GM21367 (cell line): ENCODE measurements at regions not wholly inside any gene's neighbourhood (a gene's known extent, or its start where the extent isn't known, plus 50 kb on each side); places are given as distances from the start of the nearest gene placed in this dataset.

ENCODE experiments used
- ATAC-seq: cut with Tn5 transposase; IDR thresholded peaks from one replicate; pipeline ENCODE4 v1.9.1; 2021; ENCODE audit not compliant: unreplicated experiment

DNA sequence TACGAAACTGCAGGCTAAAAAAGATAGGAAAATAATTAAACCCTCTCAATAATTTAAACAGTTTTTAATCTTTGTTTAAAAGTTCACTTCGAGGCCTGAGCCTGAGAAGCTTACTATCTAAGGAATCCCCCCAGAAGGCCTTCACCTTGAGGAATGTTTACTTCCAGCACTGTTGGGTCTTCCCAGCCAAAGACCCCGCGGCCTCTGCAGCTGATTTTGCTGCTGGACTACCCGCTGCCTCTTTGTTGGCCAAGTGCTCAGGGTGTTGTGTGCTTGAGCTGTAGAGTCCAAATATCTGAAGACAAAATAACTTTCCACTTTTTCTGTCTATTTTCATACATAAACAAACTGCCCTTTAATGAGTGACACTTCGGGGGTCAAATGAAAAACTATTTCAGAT is 292.7 kb downstream of the GLRX3 start:
- ATAC-seq, result no peak

DNA sequence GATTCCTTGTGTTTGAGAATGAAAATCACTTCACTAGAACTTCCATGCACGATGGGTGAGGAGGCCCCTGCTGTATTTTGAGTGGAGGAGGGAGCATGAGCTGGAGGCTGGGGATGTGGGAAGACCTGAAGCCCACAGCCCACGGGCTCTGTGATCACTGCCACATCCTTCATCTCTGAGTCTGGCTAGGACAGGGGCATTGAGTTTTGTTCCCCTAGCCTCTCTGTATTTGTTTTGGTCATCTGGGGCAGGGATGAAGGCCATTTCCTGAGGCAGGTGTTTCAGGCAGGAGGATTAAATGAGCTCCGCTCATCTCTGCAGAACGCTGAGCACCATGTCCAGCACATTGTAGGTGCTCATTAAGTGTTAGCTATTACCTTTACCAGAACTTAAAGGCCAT is 293.6 kb downstream of the GLRX3 start:
- no peak for ATAC-seq

DNA sequence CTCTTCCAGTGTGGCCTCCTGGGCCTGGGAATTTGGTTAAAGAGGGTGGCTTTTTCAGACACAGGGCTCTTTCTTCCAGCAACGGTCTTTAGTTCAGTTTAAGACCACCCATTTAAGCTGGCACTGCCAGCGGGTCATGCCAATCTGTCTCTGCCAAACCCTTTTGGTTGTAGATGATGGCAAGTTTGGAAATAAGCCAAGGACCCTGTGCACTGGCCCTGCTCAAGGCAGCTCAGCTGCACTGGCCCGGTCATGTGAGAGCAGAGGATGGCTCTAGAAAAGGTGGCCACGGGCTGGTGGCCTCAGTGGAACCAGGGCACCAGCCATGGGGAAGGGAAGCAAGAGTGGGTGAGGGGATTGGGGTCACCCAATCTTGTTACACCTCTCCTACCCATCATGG is 294.1 kb downstream of the GLRX3 start:
- no peak for ATAC-seq

DNA sequence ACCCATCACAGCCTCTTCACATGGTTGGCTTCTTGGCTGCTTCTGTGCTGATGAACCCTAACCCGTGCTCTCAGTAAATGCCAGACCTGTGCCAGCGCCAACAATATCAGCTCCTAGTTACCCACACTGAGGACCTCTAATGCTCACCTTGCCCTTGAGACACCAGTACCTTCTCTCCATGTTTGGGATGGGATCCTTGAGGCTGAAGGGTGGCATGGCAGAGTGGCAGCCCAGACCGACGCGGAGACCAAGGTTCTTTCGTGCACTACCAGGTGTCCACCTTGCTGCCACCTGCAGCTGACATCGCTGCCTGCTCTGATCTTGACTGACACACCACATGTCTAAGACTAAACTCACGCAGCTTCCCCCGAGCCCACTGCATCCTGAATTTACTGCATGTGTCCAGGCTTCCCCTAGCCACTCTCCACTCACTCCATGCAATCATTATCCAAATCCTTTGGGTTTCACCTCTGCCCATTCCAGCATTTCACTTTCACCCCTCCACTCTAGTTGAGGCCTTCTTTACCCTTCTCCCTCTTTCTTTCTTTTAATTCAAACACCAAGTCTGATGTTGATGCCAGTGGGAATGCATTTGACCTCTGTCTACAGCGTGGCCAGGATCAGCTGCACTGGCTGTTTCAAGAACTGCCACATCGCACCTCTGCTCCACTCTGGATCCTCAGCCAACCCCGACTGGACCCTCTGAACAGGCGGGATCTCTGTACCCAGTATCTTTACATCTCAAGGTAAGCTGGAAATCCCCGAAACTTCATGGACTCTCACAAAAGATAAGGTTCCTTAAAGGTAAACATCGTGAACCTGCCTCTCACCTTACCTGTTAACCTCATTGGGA is 294.9 kb downstream of the GLRX3 start:
- no peak for ATAC-seq

DNA sequence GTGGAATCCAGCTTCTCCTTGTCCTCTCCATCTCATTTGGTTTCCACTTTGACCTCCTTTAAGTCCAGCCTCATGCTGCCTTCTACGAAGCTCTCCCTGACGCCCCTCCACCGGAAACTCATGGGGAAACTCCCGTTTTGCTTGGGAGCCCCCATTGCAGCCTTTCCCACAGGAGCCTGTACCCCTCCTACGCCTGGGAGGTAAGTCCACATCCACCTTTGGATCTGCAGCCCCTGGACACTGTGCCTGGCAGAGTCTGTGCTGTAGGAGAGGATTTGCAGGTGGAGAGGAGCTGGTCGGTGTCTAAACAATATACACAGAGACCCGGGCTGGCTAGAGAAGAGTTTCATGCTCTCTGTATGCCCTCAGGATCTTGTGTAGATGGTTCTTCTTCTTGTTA is 296.1 kb downstream of the GLRX3 start:
- ATAC-seq, result no peak

DNA sequence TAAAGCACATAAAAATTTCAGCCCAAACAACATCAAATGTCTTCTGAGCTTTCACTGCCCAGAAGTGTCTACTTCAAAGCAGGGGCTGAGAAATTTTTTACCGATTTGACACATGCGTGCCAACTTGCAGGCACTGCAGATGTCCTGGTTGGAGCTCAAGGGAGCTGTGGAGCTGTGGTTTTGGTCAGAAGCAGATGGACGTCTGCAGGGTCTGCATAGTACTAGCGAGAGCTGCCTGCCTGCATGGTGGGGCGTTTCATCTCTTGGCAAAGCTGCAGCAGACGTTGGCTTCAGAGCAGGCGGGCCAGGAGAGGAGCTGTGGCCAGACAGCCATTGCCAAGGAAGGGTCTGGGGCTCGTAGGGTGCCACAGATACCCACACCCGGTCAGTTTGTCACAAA is 296.7 kb downstream of the GLRX3 start:
- ATAC-seq, result no peak

DNA sequence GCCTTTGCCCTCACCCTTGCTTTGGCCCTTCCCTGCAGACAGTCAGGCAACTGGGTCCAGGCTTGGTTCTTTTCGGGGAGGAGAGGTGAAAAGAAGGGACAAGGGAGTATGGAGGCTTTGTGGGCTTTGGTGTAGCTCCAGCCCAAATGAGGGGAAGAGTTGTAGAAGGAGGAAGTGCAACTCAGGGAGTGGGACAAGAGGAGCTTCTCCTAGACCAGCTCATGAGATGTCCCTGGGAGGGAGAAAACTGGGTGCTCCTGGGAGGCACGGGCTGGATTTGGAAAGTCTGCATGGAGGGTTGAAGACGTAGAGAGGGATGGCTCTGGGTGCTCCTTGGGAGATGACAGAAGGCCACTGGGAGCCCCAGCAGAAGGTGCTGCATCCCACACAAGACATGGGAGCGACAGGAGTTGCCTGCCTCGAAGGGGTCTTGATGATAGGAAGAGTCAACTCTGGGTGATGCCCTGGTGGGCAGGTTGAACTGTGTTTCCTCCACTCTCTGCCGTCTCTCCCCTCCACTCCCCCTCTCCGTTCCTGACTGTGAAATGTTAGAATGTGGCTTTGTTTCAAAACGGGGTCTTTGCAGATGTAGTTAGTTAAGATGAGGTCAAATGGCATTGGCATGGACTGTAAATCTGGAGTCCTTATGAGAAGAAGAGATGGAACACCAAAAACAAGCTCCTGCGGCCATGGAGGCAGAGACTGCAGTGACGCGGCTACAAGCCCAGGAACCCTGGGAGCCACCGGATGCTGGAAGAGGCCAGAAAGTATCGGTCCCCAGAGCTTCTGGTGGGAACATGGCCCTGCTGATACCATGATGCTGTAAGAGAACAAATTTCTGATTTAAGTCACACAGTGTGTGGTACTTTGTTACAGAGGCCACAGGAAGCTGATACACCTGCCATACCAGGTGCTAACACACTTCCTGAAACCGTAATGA is 298.5 kb downstream of the GLRX3 start:
- ATAC-seq, result no peak

DNA sequence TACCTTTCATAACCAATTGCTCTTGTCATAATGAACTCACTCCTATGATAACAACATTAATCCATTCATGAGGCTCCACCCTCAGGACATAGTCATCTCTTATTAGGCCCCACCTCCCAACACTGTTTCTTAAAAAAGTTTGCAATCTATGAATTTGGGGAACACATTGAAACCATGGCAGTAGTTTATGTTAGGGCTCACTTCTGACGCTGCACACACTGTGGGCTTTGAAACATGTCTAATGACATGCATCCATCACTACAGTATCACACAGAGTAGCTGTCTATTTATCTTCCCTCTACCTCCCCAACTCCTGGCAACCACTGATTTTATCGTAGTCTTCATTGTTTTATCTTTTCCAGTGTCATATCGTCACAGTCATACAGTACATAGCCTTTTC is 299.8 kb downstream of the GLRX3 start:
- ATAC-seq, result no peak

DNA sequence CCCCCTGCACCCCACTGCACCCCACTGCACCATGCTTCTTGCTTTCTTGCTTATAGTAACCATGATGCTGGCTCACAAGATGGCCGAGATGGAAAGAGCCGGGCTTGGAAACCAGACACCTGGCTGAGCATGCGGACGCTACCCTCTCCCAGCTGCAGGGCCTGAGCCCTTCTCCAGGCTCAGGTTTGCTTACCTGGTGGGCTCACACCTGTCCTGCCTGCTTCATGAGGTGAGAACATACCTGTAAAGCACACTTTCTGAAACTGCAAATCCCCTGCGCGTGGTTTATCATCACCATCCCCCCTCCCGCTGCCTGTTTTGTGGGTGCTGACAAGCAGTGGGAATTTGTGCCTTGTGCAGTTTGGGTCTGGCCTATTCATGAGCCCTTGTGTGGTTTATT is 302.7 kb downstream of the GLRX3 start:
- ATAC-seq, result no peak

DNA sequence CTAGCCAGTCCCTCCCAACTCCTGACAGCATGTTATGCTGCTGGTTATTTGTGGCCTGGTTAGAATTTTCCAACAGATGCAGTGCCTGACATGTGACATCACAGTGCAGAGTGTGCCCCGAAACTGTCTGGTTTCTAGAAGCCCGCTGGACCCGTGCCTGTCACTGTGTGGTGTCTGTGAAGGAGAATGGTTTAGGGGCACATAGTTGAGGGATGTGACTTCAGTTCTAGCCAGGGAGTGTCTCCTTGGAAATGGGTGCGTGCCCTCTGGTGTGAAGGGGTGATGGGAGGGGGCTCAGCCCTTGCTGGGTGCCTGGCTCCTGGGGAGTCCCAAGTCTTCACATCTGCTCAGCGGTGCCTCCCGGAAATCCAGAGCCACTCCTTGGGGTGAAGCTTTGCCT is 303.6 kb downstream of the GLRX3 start:
- ATAC-seq, result no peak

DNA sequence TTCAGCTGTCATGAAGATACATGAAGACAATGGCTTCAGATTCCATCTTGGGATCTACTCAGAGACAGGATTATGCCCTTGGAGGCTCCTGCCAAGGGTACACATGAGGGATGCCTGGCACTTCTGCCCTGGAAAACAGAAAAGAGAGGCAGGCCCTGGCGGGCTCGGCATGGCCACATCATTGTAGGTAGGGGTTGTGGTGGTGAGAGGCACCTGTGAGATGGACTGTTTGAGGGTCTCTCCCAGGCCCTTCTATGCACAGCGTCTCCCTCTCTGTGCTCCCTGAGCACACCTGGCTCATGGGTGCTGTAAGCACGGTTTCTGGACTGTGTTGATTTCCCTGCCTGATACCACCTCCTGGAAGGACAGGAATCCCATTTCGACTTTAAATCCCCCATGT is 304.3 kb downstream of the GLRX3 start:
- no peak for ATAC-seq

DNA sequence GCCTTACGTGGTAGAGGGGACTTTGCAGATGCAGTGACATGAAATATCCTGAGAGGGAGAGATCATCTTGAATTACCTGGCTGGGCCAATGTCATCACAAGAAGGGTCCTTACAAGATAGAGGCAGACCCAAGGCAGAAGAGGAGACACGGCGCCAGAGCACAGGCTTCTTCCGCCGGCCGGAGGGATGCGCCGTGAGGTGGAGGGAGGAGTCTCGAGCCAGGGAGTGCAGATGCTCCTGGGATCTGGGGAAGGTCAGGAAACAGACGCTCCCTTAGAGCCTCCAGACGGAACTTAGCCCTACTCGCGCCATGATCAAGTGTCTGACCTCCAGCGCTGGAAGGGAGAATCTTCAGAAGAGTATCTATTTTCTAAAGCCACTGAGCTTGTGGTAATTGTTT is 304.8 kb downstream of the GLRX3 start:
- ATAC-seq, result no peak

DNA sequence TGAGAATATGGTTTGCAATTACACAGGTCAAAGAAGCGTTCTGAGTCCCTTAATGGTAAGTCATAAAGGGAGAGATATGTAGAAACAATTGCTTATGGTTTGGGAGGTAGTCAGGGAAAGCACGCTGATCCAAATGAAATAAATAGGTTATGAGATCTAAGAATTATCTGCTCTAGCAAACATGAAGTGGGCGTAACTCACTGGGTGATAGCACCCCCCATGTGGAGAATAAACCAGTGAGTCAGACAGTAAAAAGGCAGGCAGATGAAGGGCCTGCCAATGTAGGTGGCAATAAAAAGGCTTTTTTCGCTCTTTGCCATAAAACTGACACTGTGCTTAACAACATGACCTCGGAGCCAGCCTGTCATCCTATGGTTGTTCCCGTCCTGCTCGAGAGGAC is 306.9 kb downstream of the GLRX3 start:
- no peak for ATAC-seq

DNA sequence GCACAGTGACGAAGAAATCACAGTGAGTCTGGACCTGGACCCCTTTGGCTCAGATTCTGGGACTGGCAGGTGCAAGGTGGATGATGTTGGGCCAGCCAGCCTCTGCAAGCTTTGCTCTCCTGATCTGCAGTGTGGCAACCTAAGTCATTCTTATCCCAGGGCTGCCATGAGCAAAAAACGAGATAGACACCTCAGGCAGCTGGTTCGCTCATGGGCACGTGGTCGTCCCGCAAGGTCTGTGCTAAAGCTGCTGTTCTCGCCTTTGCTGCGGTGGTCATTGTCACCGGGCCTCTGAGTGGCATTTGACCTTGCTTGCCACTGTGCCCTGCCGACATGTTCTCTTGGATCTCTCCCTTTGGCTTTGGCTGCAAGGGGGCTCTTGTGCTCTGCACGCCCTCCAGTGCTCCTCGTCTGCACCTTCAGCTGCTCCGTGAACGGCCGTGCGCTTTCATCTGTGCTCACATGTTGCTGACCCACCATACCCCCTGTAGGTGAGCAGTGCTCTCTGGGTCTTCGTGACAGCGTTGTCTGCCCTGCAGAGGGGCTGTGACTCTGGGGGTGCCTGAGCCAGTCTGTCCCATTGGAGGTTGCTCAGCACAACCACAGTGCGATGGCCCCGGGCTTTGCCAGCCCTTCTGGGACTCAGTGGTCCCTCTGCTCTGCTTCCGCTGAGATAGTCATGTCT is 317.0 kb downstream of the GLRX3 start:
- ATAC-seq, result no peak

DNA sequence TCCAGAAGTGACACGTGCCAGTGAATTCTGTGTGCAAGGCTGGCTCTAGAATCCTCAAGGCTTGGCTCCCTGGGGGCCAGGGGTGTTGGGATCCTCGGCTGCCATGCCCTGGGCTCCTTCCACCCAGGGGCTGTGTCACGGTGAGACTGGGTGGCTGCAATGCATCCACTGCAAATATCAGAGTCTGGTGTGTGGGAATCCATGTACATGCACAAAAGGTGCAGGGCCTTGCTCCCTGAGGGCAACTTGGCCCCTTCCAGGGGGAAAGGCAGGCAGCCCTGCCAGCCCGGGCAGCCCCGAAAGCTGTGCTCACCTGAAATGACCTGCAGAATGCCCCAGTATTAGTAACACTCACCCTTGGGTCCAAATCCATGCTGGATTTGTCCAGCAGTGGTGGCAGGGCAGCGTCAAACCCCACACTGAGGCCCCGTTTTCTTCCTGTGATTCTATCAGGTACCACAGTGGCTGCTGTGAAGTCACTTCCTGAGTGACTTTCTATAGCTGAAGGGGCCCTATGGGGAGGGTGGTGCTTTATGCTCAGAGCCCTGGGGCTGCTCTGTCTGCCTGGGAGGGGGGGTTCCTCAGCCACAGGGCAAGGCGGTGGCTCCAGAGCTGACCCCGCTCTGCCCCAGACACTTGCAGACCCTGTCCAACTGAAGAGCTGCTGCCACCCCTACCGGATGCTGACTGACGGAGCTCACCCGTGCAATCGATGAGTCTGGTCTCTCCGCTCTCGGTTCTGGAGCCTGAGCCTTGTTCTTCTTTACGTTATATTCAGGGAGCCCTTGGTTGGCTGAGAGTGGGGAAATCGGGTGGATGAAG is 317.7 kb downstream of the GLRX3 start:
- ATAC-seq, result no peak

DNA sequence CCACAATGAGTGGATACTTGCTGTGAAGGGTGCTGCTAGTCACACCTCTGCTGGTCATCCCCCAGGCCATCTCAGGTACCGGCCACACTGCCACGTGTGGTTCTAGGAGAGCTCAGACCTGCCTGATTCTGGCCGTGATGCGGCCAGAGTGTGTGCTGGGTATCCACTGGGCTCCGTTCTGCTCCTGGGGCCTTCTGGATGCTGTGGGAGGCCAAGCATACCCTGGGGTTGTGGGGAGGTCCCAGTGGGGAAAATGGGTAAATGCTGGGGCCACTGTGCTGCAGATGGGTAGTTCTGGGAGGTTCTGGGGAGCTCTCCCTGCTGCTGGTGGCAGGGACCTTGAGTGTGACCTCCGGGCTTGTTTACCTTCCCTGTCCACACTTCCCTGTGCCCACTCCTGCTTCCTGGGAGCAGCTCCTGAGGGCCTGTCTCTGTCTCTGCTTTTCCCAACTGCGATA is 318.4 kb downstream of the GLRX3 start:
- no peak for ATAC-seq

DNA sequence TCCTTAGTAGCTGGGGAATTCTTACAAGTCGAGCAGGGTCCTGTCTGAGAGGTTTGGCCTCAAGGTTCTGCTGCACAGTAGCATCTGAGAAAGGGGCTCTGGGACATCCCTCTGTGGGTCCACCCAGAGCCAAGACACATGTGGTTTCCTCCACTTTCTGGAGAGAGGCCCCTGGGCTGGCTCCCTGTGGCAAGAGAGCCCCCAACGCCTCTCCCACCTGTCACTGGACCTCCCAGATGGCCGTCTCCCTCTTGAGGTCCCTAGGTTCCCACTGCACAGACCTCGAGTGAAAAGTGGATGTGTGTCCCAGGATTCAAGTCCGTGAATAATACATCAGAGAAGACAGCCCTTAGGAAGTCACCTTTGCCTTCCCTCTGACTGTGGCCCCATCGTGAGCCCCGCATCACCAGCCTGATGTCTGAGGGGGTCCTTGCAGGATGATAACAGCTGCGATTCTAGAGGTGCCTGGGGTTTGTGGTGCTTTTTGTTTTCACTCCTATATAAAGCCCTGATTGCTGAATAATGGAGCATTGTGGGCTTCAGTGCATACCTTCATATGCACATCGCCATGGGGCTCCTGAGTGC is 319.0 kb downstream of the GLRX3 start:
- ATAC-seq, result no peak

DNA sequence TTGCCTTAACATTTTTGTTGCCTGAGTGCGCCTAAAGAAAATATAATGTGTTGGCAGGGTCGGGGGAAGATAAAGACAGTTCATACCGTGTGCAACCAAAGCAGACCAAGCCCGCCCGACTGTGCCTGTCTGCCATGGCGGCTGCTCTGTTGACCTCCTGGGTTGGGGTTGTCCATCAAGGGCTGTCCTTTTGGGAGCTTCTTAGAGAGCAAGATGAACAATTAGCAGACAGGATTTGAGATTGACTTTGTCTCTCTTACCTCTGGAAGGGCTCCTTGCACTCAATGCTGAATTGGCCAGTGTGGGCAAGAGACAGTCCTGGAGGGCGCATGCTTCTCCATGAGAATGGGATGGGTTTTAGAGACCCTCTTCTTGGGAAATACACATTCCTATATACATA is 319.6 kb downstream of the GLRX3 start:
- no peak for ATAC-seq

DNA sequence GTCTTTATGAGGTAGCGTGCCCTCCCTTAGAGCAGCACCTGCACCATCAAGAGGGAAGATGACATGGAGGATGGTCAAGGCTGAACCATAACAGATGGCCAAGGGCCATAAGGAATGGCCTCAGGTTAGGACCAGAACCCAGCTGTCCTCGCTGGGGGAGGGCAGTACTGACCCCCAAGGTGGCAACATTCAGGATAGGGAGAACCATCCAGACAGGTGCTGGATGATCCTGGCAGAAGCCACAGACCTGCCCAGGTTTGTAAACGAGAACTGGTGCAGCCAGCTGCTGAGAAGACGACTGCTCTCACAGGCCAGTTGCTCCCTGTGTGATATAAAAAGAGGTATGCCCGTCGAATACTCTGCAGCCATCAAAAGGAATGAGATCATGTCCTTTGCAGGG is 320.4 kb downstream of the GLRX3 start:
- no peak for ATAC-seq

DNA sequence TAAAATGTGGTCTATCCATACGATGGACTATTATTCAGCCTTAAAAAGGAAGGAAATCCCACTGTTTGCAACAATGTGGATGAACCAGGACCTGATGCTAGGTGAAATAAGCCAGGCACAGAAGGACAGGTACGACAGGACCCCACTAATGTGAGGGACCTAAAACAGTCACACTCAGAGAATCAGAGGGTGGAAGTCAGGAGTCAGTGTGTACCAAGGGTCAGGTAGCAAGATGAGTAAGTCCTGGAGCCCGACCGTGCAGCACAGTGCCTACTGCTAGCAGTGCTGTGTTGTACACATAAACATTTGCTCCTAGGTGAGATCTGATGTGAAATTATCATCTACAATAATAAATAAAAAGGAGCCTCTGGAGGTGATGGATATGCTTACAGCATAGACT is 322.3 kb downstream of the GLRX3 start:
- no peak for ATAC-seq
